Neuronal stem cell (in vitro differentiated cells): ENCODE measurements at regions not wholly inside any gene's neighbourhood (a gene's known extent, or its start where the extent isn't known, plus 50 kb on each side); places are given as distances from the start of the nearest gene placed in this dataset.

Experiments
- DNase-seq: peaks from one replicate; pipeline ENCODE4 v3.0.0-alpha.2; 2013; ENCODE audit warnings: low spot score
- H2AFZ ChIP-seq: one replicate; pipeline ENCODE4 v1.6.1; 2013; ENCODE audit warnings: mild to moderate bottlenecking, low read length, inconsistent platforms
- H2AK5ac ChIP-seq: 2 replicates; pipeline ENCODE4 v1.6.1; 2013; ENCODE audit warnings: low read depth, mild to moderate bottlenecking, inconsistent platforms, low read length, moderate library complexity, mixed read lengths
- H2BK120ac ChIP-seq: 2 replicates; pipeline ENCODE4 v1.6.1; 2013; ENCODE audit warnings: low read depth, mild to moderate bottlenecking, inconsistent platforms, low read length, moderate library complexity, mixed read lengths
- H2BK12ac ChIP-seq: one replicate; pipeline ENCODE4 v1.6.1; 2013; ENCODE audit warnings: low read length, inconsistent platforms
- H2BK15ac ChIP-seq: 2 replicates; pipeline ENCODE4 v1.6.1; 2013; ENCODE audit warnings: mild to moderate bottlenecking, low read length, inconsistent platforms, mixed read lengths
- H2BK5ac ChIP-seq: one replicate; pipeline ENCODE4 v1.6.1; 2013; ENCODE audit warnings: inconsistent platforms, mild to moderate bottlenecking, low read length, moderate library complexity
- H3K14ac ChIP-seq: one replicate; pipeline ENCODE4 v1.6.1; 2013; ENCODE audit warnings: low read length, inconsistent platforms
- H3K18ac ChIP-seq: 2 replicates; pipeline ENCODE4 v1.6.1; 2013; ENCODE audit warnings: low read length, inconsistent platforms
- H3K23ac ChIP-seq: 2 replicates; pipeline ENCODE4 v1.6.1; 2013; ENCODE audit warnings: low read depth, mild to moderate bottlenecking, mixed read lengths, low read length, inconsistent platforms; ENCODE audit not compliant: poor library complexity
- H3K27ac ChIP-seq: replicated peaks from 3 replicates; pipeline ENCODE4 v1.5.1; 2013; ENCODE audit warnings: low read length, inconsistent platforms
- H3K27me3 ChIP-seq, 3 experiments: 2 replicates each; pipeline ENCODE4 v1.6.1; 2013; ENCODE audit warnings: low read length in 3 of 3, mild to moderate bottlenecking in 2 of 3, inconsistent platforms in 1 of 3, low read depth in 1 of 3, mixed read lengths in 1 of 3, moderate library complexity in 1 of 3; ENCODE audit not compliant: control insufficient read depth in 3 of 3, insufficient read depth in 3 of 3
- H3K36me3 ChIP-seq, 2 donors: replicated peaks in 1 of 2; 2 replicates each; pipeline ENCODE4 v1.6.1; 2013; ENCODE audit warnings: low read length in 2 of 2; ENCODE audit not compliant: control insufficient read depth in 2 of 2, insufficient read depth in 2 of 2
- H3K4ac ChIP-seq: 2 replicates; pipeline ENCODE4 v1.6.1; 2013; ENCODE audit warnings: inconsistent platforms, mild to moderate bottlenecking, low read length, moderate library complexity
- H3K4me1 ChIP-seq, 2 donors: 1 replicate in 1 of 2; 2 replicates in 1 of 2; pipeline ENCODE4 v1.6.1; 2013; ENCODE audit warnings: low read length in 2 of 2, low read depth in 1 of 2; ENCODE audit not compliant: control insufficient read depth in 2 of 2, insufficient read depth in 1 of 2
- H3K4me2 ChIP-seq: one replicate; pipeline ENCODE4 v1.6.1; 2013; ENCODE audit warnings: mild to moderate bottlenecking, low read length, inconsistent platforms; ENCODE audit not compliant: insufficient read depth, poor library complexity, severe bottlenecking
- H3K4me3 ChIP-seq, 2 donors: 2 replicates each; pipeline ENCODE4 v1.5.1; 2013; ENCODE audit warnings: low read length in 2 of 2, mild to moderate bottlenecking in 2 of 2, inconsistent platforms in 1 of 2, moderate library complexity in 1 of 2
- H3K79me1 ChIP-seq: one replicate; pipeline ENCODE4 v1.6.1; 2013; ENCODE audit warnings: low read depth, mild to moderate bottlenecking, inconsistent platforms, low read length, moderate library complexity
- H3K9ac ChIP-seq: one replicate; pipeline ENCODE4 v1.6.1; 2013; ENCODE audit warnings: mild to moderate bottlenecking, low read depth, low read length, inconsistent platforms; ENCODE audit not compliant: poor library complexity
- H3K9me3 ChIP-seq, 2 donors: replicated peaks in 1 of 2; 2 replicates each; pipeline versions ENCODE3 to v1.6.1; 2013; ENCODE audit warnings: low read length in 2 of 2, mild to moderate bottlenecking in 2 of 2, inconsistent platforms in 1 of 2, low read depth in 1 of 2, mixed read lengths in 1 of 2, moderate library complexity in 1 of 2; ENCODE audit not compliant: control insufficient read depth in 2 of 2, insufficient read depth in 1 of 2
- H4K8ac ChIP-seq: one replicate; pipeline ENCODE4 v1.6.1; 2013; ENCODE audit warnings: low read depth, mild to moderate bottlenecking, inconsistent platforms, low read length, moderate library complexity
- H4K91ac ChIP-seq: one replicate; pipeline ENCODE4 v1.6.1; 2013; ENCODE audit warnings: low read length, low read depth, mild to moderate bottlenecking, inconsistent platforms; ENCODE audit not compliant: poor library complexity
- WGBS, 2 donors: extraction: QIAGEN DNeasy Blood & Tissue Kit; methylation state at CpG; one replicate each; pipeline ENCODE4 v1.1.7; 2013; ENCODE audit warnings: missing lambda C conversion rate in 2 of 2, mixed read lengths in 1 of 2; ENCODE audit not compliant: insufficient read length in 2 of 2, insufficient replicate concordance in 1 of 2; ENCODE audit errors: extremely low coverage in 2 of 2; 5-methylcytosine and 5-hydroxymethylcytosine counted together

DNA sequence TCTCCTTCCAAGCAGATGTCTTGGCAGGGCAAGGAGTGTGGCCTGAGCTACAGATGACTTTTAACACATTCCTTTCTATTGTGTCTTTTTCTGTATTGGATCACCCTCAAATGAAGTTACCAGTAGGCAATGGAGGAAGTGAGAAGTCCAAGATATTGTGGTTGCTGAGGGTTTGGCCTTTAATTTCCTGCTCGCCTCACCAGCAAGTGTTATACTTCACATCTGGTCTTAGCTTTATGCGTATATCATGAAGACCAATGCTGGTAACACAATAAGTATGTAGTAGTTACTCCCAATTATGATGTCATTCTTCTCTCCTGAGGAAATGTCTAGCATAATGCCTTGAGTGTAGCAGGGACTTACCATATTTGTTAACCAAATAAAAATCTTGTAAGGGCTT lies 179.9 kb downstream of the ZIC1 start:
- Histone ChIP-seq H2BK12ac (no peak overlapping the region), H2AFZ (no peak overlapping the region), H3K4me2 (no peak overlapping the region), H3K79me1 (no peaks in the 10 kb centered on the region), H3K27ac (no peak overlapping the region), H3K4me1 (no peaks in the 10 kb centered on the region), H3K27me3 (no peaks in the 10 kb centered on the region), H3K36me3 (no peaks in the 10 kb centered on the region), H3K4ac (no peak overlapping the region), H2BK5ac (no peak overlapping the region), H2AK5ac (no peak overlapping the region), H4K8ac (no peak overlapping the region), H4K91ac (no peak overlapping the region), H3K18ac (no peak overlapping the region), H3K9ac (no peak overlapping the region), H3K9me3 (no peaks in the 10 kb centered on the region), H3K14ac (no peak overlapping the region), H3K23ac (no peak overlapping the region), H3K4me3 (no peak overlapping the region), H2BK15ac (no peak overlapping the region), H2BK120ac (no peak overlapping the region)
- no CpG with 5 or more reads among the region's 2 CpGs for WGBS, 2 donors
- DNase-seq = no peak

DNA sequence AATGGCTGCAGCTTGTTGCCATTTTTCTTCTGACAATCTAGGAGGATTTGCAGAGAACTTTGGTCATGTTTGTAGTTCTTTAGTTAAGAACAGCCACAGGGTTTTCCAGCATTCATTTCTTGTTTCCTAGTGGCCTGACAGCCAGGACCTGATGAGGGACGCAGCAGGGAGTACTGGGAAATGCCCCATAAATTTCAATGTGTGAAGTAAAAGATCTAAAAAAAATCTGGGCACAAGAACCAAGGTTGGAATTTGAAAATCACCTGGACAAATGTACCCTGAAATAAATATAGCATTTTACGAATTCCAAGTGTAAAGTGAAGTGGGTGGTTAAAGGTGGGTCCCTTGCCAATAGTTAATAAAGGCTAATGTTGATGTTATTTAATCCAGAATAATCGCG lies 195.0 kb downstream of the ZIC1 start:
- H2BK120ac ChIP-seq = no peak overlapping the region
- H2BK5ac ChIP-seq = no peak overlapping the region
- no CpG with 5 or more reads among the region's 4 CpGs for WGBS, 2 donors
- H2AK5ac ChIP-seq = no peak overlapping the region
- H3K79me1 ChIP-seq = no peaks in the 10 kb centered on the region
- no peak overlapping the region for H3K14ac ChIP-seq
- H3K18ac ChIP-seq = no peak overlapping the region
- H4K8ac ChIP-seq = no peak overlapping the region
- no peak overlapping the region for H3K4ac ChIP-seq
- no peak overlapping the region for H2AFZ ChIP-seq
- no peak overlapping the region for H2BK12ac ChIP-seq
- no peaks in the 10 kb centered on the region for H3K27me3 ChIP-seq
- no peak overlapping the region for H3K27ac ChIP-seq
- H2BK15ac ChIP-seq = no peak overlapping the region
- H3K4me3 ChIP-seq = no peak overlapping the region
- H3K23ac ChIP-seq = no peak overlapping the region
- H3K4me1 ChIP-seq = no peaks in the 10 kb centered on the region
- H3K9ac ChIP-seq = no peak overlapping the region
- no peaks in the 10 kb centered on the region for H3K9me3 ChIP-seq
- H4K91ac ChIP-seq = no peak overlapping the region
- H3K4me2 ChIP-seq = no peak overlapping the region
- H3K36me3 ChIP-seq = no peaks in the 10 kb centered on the region
- DNase-seq = no peak

DNA sequence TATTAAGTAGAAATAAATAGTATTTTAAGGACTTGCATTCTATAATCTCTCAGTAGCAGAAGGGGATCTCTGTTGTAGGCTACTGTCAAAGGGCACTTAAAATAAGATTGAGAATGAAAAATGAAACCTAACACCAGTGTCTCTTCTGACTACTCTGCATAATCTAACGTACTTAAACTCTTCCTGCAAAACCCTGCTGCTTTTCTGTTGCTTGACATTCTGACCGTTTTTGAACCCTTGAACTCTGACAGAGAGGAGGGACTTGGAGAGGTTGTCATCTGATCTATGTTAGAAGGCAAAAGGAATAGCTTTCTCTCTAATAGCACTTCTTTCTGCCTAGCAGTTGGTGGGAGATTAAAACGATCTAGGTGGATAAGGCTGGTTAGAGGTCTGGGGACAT lies 204.6 kb downstream of the ZIC1 start:
- no peak for DNase-seq
- no peak overlapping the region for H3K23ac ChIP-seq
- H4K91ac ChIP-seq = no peak overlapping the region
- H2AFZ ChIP-seq = peak overlapping the region; percentile 52
- no peak overlapping the region for H2BK15ac ChIP-seq
- no peak overlapping the region for H2AK5ac ChIP-seq
- H2BK120ac ChIP-seq = no peak overlapping the region
- no peak overlapping the region for H3K4me2 ChIP-seq
- H3K36me3 ChIP-seq = no peaks in the 10 kb centered on the region
- H3K18ac ChIP-seq = no peak overlapping the region
- no CpG with 5 or more reads among the region's 3 CpGs for WGBS, 2 donors
- peaks cover 3 to 7% of the 10 kb centered on the region in 2 donors for H3K4me1 ChIP-seq
- no peak overlapping the region for H4K8ac ChIP-seq
- no peak overlapping the region for H2BK5ac ChIP-seq
- no peak overlapping the region for H2BK12ac ChIP-seq
- no peak overlapping the region for H3K14ac ChIP-seq
- H3K27me3 ChIP-seq = no peaks in the 10 kb centered on the region
- no peak overlapping the region for H3K9ac ChIP-seq
- no peaks in the 10 kb centered on the region for H3K79me1 ChIP-seq
- no peak overlapping the region for H3K4ac ChIP-seq
- H3K9me3 ChIP-seq = no peaks in the 10 kb centered on the region
- H3K27ac ChIP-seq = no peak overlapping the region
- no peak overlapping the region for H3K4me3 ChIP-seq

DNA sequence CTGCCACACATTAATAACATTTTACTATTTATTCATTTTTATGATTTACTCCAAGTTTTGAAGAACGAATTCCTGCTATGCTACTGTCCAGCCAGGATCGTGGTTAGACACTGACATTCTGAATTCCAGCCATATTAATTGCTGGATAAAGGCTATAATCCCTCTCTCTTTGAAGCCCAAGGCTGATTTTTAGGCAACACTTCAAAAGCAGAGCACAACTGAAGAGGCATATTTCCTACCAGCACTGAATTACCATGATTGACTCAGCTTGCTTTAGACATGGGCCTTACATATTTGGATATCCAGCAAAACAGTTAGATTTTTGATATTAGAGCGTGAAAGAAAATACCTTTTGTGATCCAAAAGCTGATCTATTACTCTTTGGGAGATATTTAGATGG lies 205.0 kb downstream of the ZIC1 start:
- Histone ChIP-seq H3K23ac (no peak overlapping the region), H3K79me1 (no peaks in the 10 kb centered on the region), H3K4ac (no peak overlapping the region), H3K36me3 (no peaks in the 10 kb centered on the region), H4K8ac (no peak overlapping the region), H3K27ac (no peak overlapping the region), H2BK12ac (no peak overlapping the region), H3K4me2 (no peak overlapping the region), H3K18ac (no peak overlapping the region), H2BK15ac (no peak overlapping the region), H4K91ac (no peak overlapping the region), H3K4me3 (no peak overlapping the region), H3K9me3 (no peaks in the 10 kb centered on the region), H3K14ac (no peak overlapping the region), H2AFZ (peak overlapping the region; percentile 27), H3K27me3 (no peaks in the 10 kb centered on the region), H2BK120ac (no peak overlapping the region), H3K9ac (no peak overlapping the region), H3K4me1 (peaks cover 3 to 10% of the 10 kb centered on the region in 2 donors), H2BK5ac (no peak overlapping the region), H2AK5ac (no peak overlapping the region)
- no CpG with 5 or more reads among the region's 3 CpGs for WGBS, 2 donors
- no peak for DNase-seq
